Stimulated activated effector memory CD8-positive, alpha-beta T cell treated with anti-CD3 and anti-CD28 coated beads, Interleukin-12 subunit alpha, Interleukin-12 subunit beta, amount 100 ng/mL, for 72 hours (primary cell): ENCODE measurements at regions not wholly inside any gene's neighbourhood (a gene's known extent, or its start where the extent isn't known, plus 50 kb on each side); places are given as distances from the start of the nearest gene placed in this dataset.
"Not testable (repeated sequence)": the region's sequence is repeated elsewhere in the genome, so short reads cannot be mapped to it uniquely, and the experiment has no call there.

Experiments
- ATAC-seq: fragments of 150-1000 bp; cut with Tn5 transposase; 2 replicates; pipeline ENCODE4 v1.10.0; 2021
- DNase-seq, 2 donors: peaks; one replicate each; pipeline ENCODE4 v3.0.0; 2021 to 2022; ENCODE audit warnings: low spot score in 2 of 2
- H3K27ac Mint-ChIP-seq: one replicate; pipeline ENCODE4 v1.8.0; 2022; ENCODE audit warnings: mild to moderate bottlenecking, mixed read lengths
- H3K36me3 Mint-ChIP-seq: one replicate; pipeline ENCODE4 v1.8.0; 2022; ENCODE audit warnings: mild to moderate bottlenecking, mixed read lengths
- H3K4me1 Mint-ChIP-seq: one replicate; pipeline ENCODE4 v1.8.0; 2022; ENCODE audit warnings: mixed read lengths
- H3K4me3 Mint-ChIP-seq: one replicate; pipeline ENCODE4 v1.8.0; 2022; ENCODE audit warnings: mild to moderate bottlenecking, mixed read lengths
- H3K9me3 Mint-ChIP-seq: one replicate; pipeline ENCODE4 v1.8.0; 2022; ENCODE audit warnings: mixed read lengths

- not testable (repeated sequence) for H3K36me3 Mint-ChIP-seq, H3K27ac Mint-ChIP-seq, H3K9me3 Mint-ChIP-seq, H3K4me1 Mint-ChIP-seq
- peak in 1 of 2 donors; percentile 48 for DNase-seq
- peak; percentile 57 for ATAC-seq
- peak overlapping the region; percentile 29 for H3K4me3 Mint-ChIP-seq
Measured at GRCh38 chr5:102154791-102155605, 141.1 kb downstream of the SLCO4C1 start.

DNA sequence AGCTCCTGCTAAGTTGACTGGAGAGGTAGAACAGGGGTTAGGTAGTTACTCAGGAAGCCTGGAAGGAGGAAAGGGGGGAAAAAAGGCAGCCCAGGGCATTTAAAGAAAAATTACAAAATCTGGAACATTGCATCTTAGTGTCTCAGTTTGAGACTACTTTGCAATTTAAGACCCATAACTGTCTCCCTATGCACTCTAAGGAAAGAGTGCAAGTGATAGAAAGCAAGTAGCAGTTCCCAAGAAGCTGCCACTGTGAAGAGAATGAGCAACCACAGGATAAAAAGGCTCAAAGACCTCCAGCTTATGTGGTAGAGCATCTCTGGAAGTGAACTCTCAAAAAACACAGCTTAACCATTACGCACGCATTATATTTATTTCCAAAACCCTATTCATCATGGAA is 141.8 kb downstream of the SLCO4C1 start:
- DNase-seq = no peak
- ATAC-seq = no peak
- Mint-ChIP-seq H3K4me1 (no peaks in the 10 kb centered on the region), H3K36me3 (no peaks in the 10 kb centered on the region), H3K27ac (no peak overlapping the region), H3K4me3 (peak overlapping the region; percentile 29), H3K9me3 (no peaks in the 10 kb centered on the region)

DNA sequence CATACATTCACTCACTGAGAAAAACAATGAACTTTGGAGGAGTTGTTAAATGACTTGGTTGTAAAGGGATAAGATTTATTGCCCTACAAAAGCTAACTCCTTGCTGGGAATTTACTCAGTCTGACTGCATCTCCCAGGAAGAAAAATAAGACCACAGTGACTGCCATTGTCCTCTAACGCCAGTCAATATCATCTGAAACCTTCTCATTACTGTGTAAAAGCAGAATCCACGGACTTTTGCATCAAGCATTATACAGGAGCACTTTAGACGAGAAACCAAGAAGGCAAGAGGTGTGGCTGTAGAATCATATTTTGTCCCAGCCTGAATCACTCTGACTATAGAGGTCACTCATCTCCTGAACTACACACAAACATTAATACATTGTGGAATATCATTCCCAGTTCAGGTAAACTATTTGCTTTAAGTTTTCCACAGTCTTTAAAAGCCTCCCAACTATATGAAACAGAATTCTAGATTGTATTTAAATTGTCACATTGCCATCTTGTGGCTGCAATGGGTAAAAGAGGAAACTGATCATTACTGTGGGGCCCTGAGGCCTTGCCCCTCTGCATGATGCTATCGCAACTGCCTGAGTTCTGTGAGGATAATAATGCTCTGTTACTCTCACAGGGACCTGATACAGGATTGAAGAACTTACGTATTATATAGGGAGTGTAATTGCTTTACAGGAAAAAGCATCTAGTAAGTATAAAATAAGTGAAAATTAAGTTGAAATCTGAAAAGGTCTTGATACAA is 142.9 kb downstream of the SLCO4C1 start:
- peak; percentile 67 for ATAC-seq
- H3K4me1 Mint-ChIP-seq = no peaks in the 10 kb centered on the region
- H3K36me3 Mint-ChIP-seq = no peaks in the 10 kb centered on the region
- no peak overlapping the region for H3K4me3 Mint-ChIP-seq
- no peak overlapping the region for H3K27ac Mint-ChIP-seq
- DNase-seq = no peak
- no peaks in the 10 kb centered on the region for H3K9me3 Mint-ChIP-seq

DNA sequence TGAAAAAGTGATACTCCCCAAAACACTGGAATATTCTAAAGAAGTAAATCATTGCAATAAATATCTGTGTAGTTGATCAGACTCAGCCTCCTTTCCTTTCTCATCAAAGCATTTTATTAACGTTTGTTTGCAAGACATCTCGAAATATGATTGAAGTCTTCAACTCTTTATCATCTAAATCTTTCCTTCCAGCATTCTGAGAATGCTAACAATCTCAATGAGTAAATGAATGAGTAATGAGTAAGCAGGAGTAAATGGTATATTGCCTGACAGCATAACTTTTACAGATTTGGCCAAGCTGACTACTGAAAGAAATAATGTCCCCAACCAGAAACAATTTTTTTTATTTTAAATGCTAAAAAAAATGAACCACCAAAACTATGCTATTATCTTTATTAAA is 157.1 kb downstream of the SLCO4C1 start:
- Mint-ChIP-seq H3K9me3 (no peaks in the 10 kb centered on the region), H3K4me3 (no peak overlapping the region), H3K4me1 (no peaks in the 10 kb centered on the region), H3K27ac (no peak overlapping the region), H3K36me3 (no peaks in the 10 kb centered on the region)
- ATAC-seq (no peak), DNase-seq (no peak)

GRCh38 chr5:102138243-102138653 is 157.8 kb downstream of the SLCO4C1 start:
- DNase-seq (no peak), ATAC-seq (no peak)
- H3K4me3 Mint-ChIP-seq = no peak overlapping the region
- no peak overlapping the region for H3K27ac Mint-ChIP-seq
- H3K9me3 Mint-ChIP-seq = no peaks in the 10 kb centered on the region
- no peaks in the 10 kb centered on the region for H3K4me1 Mint-ChIP-seq
- H3K36me3 Mint-ChIP-seq = no peaks in the 10 kb centered on the region

- Mint-ChIP-seq H3K9me3 (peaks cover 3% of the 10 kb centered on the region), H3K4me1 (no peaks in the 10 kb centered on the region), H3K36me3 (no peaks in the 10 kb centered on the region), H3K4me3 (no peak overlapping the region), H3K27ac (no peak overlapping the region)
- DNase-seq (no peak), ATAC-seq (no peak)
Measured at GRCh38 chr5:102130890-102131289, 165.2 kb downstream of the SLCO4C1 start.

DNA sequence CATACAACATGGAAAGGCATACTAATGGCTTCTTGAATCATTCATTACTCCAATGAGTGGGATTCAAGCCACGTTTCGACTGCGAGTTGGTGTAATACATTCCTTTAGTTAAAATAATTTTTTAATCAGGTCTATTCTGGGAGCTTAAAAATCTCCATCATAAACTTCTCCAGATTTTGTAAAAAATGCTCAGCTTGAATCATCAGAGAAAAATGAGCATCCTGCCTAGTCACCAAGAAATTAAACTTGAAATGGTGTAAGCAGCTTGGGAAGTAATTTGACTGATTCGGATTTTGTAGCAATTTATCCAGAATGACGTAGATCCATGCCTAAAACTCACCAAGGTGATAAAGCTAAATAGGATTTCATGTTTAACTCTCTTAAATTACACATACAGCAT is 165.7 kb downstream of the SLCO4C1 start:
- Mint-ChIP-seq H3K9me3 (peaks cover 3% of the 10 kb centered on the region), H3K4me1 (no peaks in the 10 kb centered on the region), H3K4me3 (no peak overlapping the region), H3K36me3 (no peaks in the 10 kb centered on the region), H3K27ac (no peak overlapping the region)
- DNase-seq (no peak), ATAC-seq (no peak)

- ATAC-seq (no peak), DNase-seq (no peak)
- no peak overlapping the region for H3K27ac Mint-ChIP-seq
- no peak overlapping the region for H3K4me3 Mint-ChIP-seq
- H3K36me3 Mint-ChIP-seq = no peaks in the 10 kb centered on the region
- no peaks in the 10 kb centered on the region for H3K4me1 Mint-ChIP-seq
- no peaks in the 10 kb centered on the region for H3K9me3 Mint-ChIP-seq
Measured at GRCh38 chr5:102119252-102119651, 176.8 kb downstream of the SLCO4C1 start.

DNA sequence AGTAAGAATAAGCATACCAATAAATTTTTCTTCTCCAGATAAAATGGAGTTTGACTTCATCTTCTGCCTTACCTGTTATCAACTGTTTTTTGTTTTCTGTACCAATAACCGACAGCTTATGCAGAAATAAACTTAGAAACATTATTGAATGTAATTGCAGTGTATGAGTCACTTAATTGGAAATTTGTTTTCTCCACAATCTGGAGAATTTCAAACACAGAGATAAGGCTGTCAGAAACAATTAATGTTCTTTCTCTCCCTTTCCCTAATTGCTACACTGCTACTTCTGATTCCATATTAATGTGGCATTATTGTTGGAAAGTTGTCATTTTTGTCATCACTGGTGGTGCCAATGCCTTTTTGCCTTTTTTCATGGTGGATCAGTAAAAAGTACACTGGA is 180.3 kb downstream of the SLCO4C1 start:
- DNase-seq (no peak), ATAC-seq (no peak)
- Mint-ChIP-seq H3K9me3 (no peaks in the 10 kb centered on the region), H3K36me3 (no peaks in the 10 kb centered on the region), H3K27ac (no peak overlapping the region), H3K4me3 (no peak overlapping the region), H3K4me1 (no peaks in the 10 kb centered on the region)

GRCh38 chr5:102114525-102115069 is 181.5 kb downstream of the SLCO4C1 start:
- Mint-ChIP-seq H3K9me3 (no peaks in the 10 kb centered on the region), H3K27ac (no peak overlapping the region), H3K4me3 (no peak overlapping the region), H3K4me1 (no peaks in the 10 kb centered on the region), H3K36me3 (no peaks in the 10 kb centered on the region)
- ATAC-seq (no peak), DNase-seq (no peak)

GRCh38 chr5:102107865-102108264 is 188.2 kb downstream of the SLCO4C1 start:
- H3K4me3 Mint-ChIP-seq = no peak overlapping the region
- H3K27ac Mint-ChIP-seq = no peak overlapping the region
- no peaks in the 10 kb centered on the region for H3K9me3 Mint-ChIP-seq
- ATAC-seq (peak; percentile 31), DNase-seq (no peak)
- no peaks in the 10 kb centered on the region for H3K36me3 Mint-ChIP-seq
- H3K4me1 Mint-ChIP-seq = no peaks in the 10 kb centered on the region

GRCh38 chr5:102106599-102106998 is 189.5 kb downstream of the SLCO4C1 start:
- ATAC-seq (peak; percentile 44), DNase-seq (no peak)
- no peaks in the 10 kb centered on the region for H3K9me3 Mint-ChIP-seq
- no peaks in the 10 kb centered on the region for H3K4me1 Mint-ChIP-seq
- no peak overlapping the region for H3K27ac Mint-ChIP-seq
- H3K4me3 Mint-ChIP-seq = no peak overlapping the region
- no peaks in the 10 kb centered on the region for H3K36me3 Mint-ChIP-seq

DNA sequence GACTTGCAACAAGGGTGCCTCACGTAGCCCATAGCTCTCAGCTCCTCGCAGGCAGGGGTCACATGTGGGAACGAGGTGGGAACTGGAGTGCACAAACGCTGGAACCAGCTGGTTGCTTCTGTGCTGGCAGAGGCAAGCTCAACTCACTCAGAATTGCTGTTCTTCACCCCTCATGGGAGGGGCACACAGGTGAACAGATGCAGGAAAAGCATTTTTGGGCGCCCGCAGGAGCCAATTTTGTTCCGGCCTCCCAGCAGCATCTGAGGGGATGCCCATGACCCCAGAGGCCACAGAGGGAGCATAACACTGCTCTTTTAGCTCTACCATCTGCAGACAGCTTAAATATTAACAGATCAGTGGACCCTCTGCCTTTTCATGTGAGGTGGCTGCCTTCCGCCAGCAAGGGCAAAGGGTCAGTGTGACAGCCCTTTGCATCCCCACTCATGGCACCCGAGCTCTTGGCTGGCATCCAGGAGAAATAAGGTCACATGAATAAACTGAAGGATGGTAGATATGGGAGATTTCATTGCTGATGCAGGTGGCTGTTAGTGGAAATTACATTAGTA is 196.2 kb downstream of the SLCO4C1 start:
- Mint-ChIP-seq H3K9me3 (no peaks in the 10 kb centered on the region), H3K27ac (no peak overlapping the region), H3K36me3 (no peaks in the 10 kb centered on the region), H3K4me3 (no peak overlapping the region), H3K4me1 (no peaks in the 10 kb centered on the region)
- ATAC-seq = no peak
- DNase-seq = no peak

DNA sequence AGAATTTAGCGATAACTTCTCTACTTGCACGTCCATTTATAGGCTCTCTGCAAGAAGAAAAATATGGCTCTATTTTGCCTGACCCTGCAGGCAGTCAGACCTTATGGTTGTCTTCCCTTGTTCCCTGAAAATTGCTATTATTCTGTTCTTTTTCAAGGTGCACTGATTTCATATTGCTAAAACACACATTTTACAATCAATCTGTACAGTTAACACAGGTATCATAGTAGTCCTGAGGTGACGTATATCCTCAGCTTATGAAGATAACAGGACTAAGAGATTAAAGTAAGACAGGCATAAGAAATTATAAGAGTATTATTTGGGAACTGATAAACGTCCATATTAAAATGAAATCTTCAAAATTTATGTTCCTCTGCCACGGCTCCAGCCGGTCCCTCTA is 197.0 kb downstream of the SLCO4C1 start:
- H3K36me3 Mint-ChIP-seq, ATAC-seq, H3K27ac Mint-ChIP-seq, DNase-seq, H3K4me1 Mint-ChIP-seq, H3K9me3 Mint-ChIP-seq, H3K4me3 Mint-ChIP-seq: not testable (repeated sequence)

GRCh38 chr5:102098606-102099005 is 197.5 kb downstream of the SLCO4C1 start:
- not testable (repeated sequence) for H3K9me3 Mint-ChIP-seq, H3K27ac Mint-ChIP-seq, H3K36me3 Mint-ChIP-seq, ATAC-seq, H3K4me3 Mint-ChIP-seq, H3K4me1 Mint-ChIP-seq, DNase-seq
